Ovary (tissue), 7 donors: ENCODE measurements at regions not wholly inside any gene's neighbourhood (a gene's known extent, or its start where the extent isn't known, plus 50 kb on each side); places are given as distances from the start of the nearest gene placed in this dataset.

Experiments used
- DNase-seq, 5 donors: peaks; one replicate each; pipeline ENCODE4 v3.0.0-alpha.2; 2019 to 2020
- H3K27ac ChIP-seq, 2 donors: fragments of 200-600 bp; one replicate each; pipeline versions ENCODE4 v1.5.1 to v1.8.0; 2019 to 2022
- H3K27me3 ChIP-seq: fragments of 200-600 bp; one replicate; pipeline ENCODE4 v1.8.0; 2022
- H3K36me3 ChIP-seq: fragments of 200-600 bp; sonication (generic); one replicate; pipeline ENCODE4 v1.5.1; 2019
- H3K4me1 ChIP-seq: one replicate; pipeline ENCODE4 v1.8.1; 2013; ENCODE audit warnings: mild to moderate bottlenecking, moderate library complexity; ENCODE audit not compliant: insufficient read depth
- H3K4me3 ChIP-seq: fragments of 200-600 bp; sonication (generic); one replicate; pipeline ENCODE4 v1.5.1; 2017
- H3K9me3 ChIP-seq, 2 donors: fragments of 200-600 bp in 1 of 2; sonication (generic) in 1 of 2; one replicate each; pipeline versions ENCODE4 v1.5.1 to v1.8.1; 2013 to 2019; ENCODE audit warnings: mild to moderate bottlenecking in 1 of 2, moderate library complexity in 1 of 2
- CTCF ChIP-seq, 3 donors: fragments of 450-650 bp in 2 of 3; fragments of 200-600 bp in 1 of 3; IDR thresholded peaks; one replicate each; pipeline versions ENCODE4 v1.5.1 to v1.8.0; 2016 to 2022; ENCODE audit warnings: antibody characterized with exemption in 3 of 3, mild to moderate bottlenecking in 1 of 3
- EP300 ChIP-seq: sonication (generic); formaldehyde crosslinking; IDR thresholded peaks from one replicate; pipeline ENCODE4 v1.6.1; 2017; ENCODE audit warnings: antibody characterized with exemption
- POLR2A ChIP-seq: fragments of 450-650 bp; IDR thresholded peaks from one replicate; pipeline ENCODE4 v1.6.1; 2017; ENCODE audit warnings: antibody characterized with exemption, mild to moderate bottlenecking, moderate library complexity
- WGBS, 3 donors: extraction: QIAGEN DNeasy Blood & Tissue Kit in 1 of 3; methylation state at CpG; one replicate each; pipeline versions ENCODE4 v1.1.5 to v1.1.7; 2013 to 2017; 5-methylcytosine and 5-hydroxymethylcytosine counted together
- intact Hi-C, 4 donors: fragments of 100-400 bp; cut with DNase I; formaldehyde crosslinking; loops; one replicate each; pipeline versions ENCODE4 v1.11.0 to v1.15.1; 2022 to 2023
- donor health status: DM: no; HTN: no; CAD: no; lungs with moderate emphysema.
- donor health status: DM: no; HTN: no; CAD: no.
- donor health status: Bipolar disorder and iron deficiency.
- donor health status: DM: no; HTN: no; CAD: no.
- donor health status: DM: yes; HTN: yes; CAD: no.

GRCh38 chr10:118116362-118116714 lies 69.6 kb upstream of the RAB11FIP2 start:
- Histone ChIP-seq H3K9me3 (no peaks in the 10 kb centered on the region), H3K27ac (no peak overlapping the region), H3K36me3 (no peaks in the 10 kb centered on the region), H3K4me1 (peaks cover 8% of the 10 kb centered on the region), H3K4me3 (no peak overlapping the region), H3K27me3 (no peaks in the 10 kb centered on the region)
- DNase-seq, result no peak
- TF ChIP-seq EP300 (no peak), POLR2A (no peak), CTCF (IDR thresholded peaks at IDR 0.05) (no peak)
- intact Hi-C loops, result no loop called here
- 15 to 21% (median 18%) methylated on average over 6 of the region's 6 CpGs for WGBS, 3 donors

GRCh38 chr10:118115701-118116100 lies 69.0 kb upstream of the RAB11FIP2 start:
- intact Hi-C loops, result no loop called here
- Histone ChIP-seq H3K4me3 (no peak overlapping the region), H3K9me3 (no peaks in the 10 kb centered on the region), H3K4me1 (peaks cover 8% of the 10 kb centered on the region), H3K36me3 (no peaks in the 10 kb centered on the region), H3K27ac (no peak overlapping the region), H3K27me3 (no peaks in the 10 kb centered on the region)
- no peak for DNase-seq
- 85 to 93% (median 91%) methylated on average over 8 of the region's 8 CpGs for WGBS, 3 donors
- TF ChIP-seq CTCF (IDR thresholded peaks at IDR 0.05) (no peak), POLR2A (no peak), EP300 (no peak)

GRCh38 chr10:118114992-118115391 lies 68.3 kb upstream of the RAB11FIP2 start:
- no peaks in the 10 kb centered on the region for H3K36me3 ChIP-seq
- intact Hi-C loops, result no loop called here

GRCh38 chr10:118112543-118113125 lies 65.9 kb upstream of the RAB11FIP2 start:
- Histone ChIP-seq H3K4me1 (peaks cover 8% of the 10 kb centered on the region), H3K27ac (no peak overlapping the region), H3K36me3 (no peaks in the 10 kb centered on the region), H3K27me3 (no peaks in the 10 kb centered on the region), H3K9me3 (no peaks in the 10 kb centered on the region), H3K4me3 (no peak overlapping the region)
- no peak for DNase-seq
- 95 to 97% (median 96%) methylated on average over 6 of the region's 6 CpGs for WGBS, 3 donors
- no peak for TF ChIP-seq EP300
- no peak for TF ChIP-seq CTCF (IDR thresholded peaks at IDR 0.05)
- TF ChIP-seq POLR2A, result no peak
- intact Hi-C loops, result no loop called here

More at GRCh38 chr10:118114992-118115391, 68.3 kb upstream of the RAB11FIP2 start:
- Histone ChIP-seq H3K4me3 (no peak overlapping the region), H3K27me3 (no peaks in the 10 kb centered on the region), H3K4me1 (peaks cover 8% of the 10 kb centered on the region), H3K9me3 (no peaks in the 10 kb centered on the region), H3K27ac (no peak overlapping the region)
- whole genome bisulfite sequencing, 3 donors, result 30 to 57% (median 46%) methylated on average over 1 of the region's 1 CpG
- TF ChIP-seq POLR2A (no peak), EP300 (no peak)
- no peak for DNase-seq

GRCh38 chr10:118110750-118111149 lies 64.0 kb upstream of the RAB11FIP2 start:
- no peak overlapping the region for H3K27ac ChIP-seq
- no peaks in the 10 kb centered on the region for H3K4me1 ChIP-seq
- intact Hi-C loops, result no loop called here
- no peak for DNase-seq
- no peak overlapping the region for H3K4me3 ChIP-seq
- no peaks in the 10 kb centered on the region for H3K36me3 ChIP-seq
- WGBS, 3 donors, result 89 to 95% (median 94%) methylated on average over 1 of the region's 1 CpG
- H3K27me3 ChIP-seq, result no peaks in the 10 kb centered on the region
- no peak for TF ChIP-seq POLR2A
- no peak for TF ChIP-seq EP300
- TF ChIP-seq CTCF (IDR thresholded peaks at IDR 0.05), result no peak
- no peaks in the 10 kb centered on the region for H3K9me3 ChIP-seq
